NCI-H1105 (cell line): ENCODE measurements at regions not wholly inside any gene's neighbourhood (a gene's known extent, or its start where the extent isn't known, plus 50 kb on each side); places are given as distances from the start of the nearest gene placed in this dataset.

Experiments
- DNase-seq: peaks from one replicate; lab custom pipeline; 2025; lab: John Stamatoyannopoulos, UW

DNA sequence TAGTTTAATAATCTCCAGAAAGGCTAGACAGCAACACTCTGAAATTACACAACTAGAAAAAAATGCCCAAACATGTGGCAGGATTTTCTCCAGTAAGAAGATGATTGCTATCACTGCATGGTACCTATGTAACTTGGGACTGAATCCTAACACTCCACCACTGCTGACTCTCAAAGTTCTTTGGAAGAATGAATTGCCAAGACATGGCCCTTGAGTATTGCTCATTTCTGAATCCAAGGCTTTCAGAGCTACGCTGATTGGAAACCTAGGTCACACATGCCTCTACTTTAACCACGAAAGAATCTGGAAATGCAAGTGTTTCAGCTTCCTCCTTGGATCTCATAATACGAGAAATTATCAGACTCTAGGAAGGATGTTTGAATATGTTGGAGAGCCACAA, 167.5 kb upstream of the CELF2 start:
- no peak for DNase-seq

DNA sequence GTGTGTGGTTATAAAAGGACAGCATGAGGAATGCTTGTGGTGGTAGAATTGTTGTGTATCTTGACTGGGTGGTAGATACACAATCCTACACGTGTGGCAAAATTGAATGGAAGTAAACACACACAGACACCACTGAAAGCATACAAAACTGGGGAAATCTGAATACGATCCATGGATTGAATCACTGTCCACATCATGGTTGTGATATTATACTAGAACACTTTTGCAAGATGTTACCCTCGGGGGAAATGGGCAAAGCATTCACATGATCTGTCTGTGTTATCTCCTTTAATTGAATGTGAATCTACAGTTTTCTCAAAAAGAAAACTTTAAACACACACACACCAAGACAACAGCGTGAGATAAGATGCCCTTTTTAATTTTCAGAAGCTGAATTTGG, 165.2 kb upstream of the CELF2 start:
- DNase-seq: no peak

- no peak for DNase-seq
Observed at GRCh38 chr10:10853954-10854353, 163.7 kb upstream of the CELF2 start.

DNA sequence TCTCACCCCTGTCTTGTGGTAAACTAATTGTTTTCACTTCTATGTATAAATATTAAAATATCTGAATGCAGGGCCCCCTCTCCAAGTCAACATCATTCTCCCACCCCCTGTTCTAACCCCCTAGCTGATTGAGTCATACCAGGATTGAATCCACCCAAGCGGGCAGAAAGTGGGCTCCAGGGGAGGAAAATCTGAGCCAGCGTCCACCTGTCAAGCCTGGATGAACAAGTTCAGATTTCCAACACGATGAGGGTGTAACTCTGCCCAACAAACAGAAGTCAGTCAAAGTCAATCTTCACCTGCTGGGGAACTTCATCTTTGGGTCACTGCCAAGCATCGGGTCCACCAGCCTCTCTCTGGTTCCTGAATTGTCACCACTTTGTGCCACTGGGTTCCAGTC, 162.9 kb upstream of the CELF2 start:
- no peak for DNase-seq

DNA sequence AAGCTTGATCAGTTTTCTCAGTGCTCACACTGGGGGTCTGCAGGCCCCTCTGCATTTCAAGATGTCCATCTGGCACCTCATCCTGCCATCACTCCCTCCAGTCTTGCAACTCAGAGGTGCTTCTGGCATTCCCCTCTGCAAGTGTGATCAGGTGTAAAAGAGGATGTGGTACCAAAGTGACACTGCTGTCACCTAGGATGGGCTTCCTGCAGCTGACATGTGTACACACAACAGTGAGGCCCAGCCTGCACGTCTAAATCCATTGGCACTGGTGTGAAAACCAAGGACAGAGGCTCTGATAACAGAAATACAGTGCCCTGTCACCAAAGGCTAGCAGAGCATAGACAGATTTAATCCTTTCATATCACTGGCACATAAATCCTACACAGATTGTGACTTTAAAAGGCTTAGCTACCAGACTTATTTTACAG, 162.5 kb upstream of the CELF2 start:
- DNase-seq: no peak

GRCh38 chr10:10860455-10860976, 157.2 kb upstream of the CELF2 start:
- DNase-seq: no peak

DNA sequence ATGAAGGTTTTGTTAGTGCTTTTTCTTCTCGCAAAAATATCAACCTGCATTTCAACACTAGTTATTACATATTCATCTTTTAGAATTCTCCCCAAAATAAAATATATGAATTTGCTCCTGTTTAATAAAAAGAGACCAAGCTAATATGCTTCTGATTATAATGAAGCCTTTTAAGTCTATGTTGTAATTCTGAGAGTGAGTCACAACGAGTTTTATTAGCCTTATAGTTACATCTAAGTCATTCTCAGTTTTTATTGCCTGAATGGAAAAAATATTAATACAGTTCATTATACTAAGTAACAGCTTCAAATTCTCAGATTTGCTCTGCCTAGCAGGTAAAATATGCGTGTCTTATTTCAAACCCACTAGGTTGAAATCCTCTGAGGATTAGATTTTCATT, 152.4 kb upstream of the CELF2 start:
- no peak for DNase-seq

DNA sequence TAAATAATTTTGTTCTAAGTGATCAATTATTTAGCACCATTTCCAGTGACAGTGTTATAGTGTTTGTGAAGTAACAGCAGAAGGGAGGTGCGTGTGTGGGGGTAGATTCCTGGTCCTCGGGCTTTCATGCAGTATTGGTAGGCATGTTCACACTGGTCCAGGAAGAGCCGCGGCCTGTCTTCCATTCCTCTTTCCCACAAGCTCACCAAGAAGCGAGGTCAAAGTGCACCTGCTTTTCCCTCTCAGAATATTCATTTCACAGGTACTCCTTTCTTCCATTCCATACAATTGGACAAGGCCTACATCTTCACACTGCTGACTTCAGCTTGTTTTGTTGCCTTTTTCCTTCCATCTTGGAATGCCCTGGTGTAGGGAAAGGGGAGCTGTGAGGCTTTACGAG, 151.8 kb upstream of the CELF2 start:
- DNase-seq: no peak

DNA sequence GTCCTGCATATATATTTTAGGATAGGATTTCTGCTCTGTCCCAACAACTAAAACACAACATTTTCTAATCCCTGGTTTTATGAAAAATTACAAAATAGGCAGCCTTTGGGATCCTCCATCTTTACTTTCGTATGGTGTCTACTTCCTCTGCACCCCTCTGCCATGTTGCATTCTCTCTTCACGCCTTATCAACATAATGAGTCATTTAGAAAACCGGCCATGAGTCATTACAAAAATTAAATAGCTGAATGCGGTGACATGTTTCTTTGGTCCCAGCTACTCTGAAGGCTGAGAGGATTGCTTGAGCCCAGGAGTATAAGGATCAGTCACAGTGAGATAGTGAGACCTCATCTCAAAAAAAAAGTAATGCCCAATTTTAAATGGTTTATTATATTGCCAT, 148.1 kb upstream of the CELF2 start:
- no peak for DNase-seq

DNA sequence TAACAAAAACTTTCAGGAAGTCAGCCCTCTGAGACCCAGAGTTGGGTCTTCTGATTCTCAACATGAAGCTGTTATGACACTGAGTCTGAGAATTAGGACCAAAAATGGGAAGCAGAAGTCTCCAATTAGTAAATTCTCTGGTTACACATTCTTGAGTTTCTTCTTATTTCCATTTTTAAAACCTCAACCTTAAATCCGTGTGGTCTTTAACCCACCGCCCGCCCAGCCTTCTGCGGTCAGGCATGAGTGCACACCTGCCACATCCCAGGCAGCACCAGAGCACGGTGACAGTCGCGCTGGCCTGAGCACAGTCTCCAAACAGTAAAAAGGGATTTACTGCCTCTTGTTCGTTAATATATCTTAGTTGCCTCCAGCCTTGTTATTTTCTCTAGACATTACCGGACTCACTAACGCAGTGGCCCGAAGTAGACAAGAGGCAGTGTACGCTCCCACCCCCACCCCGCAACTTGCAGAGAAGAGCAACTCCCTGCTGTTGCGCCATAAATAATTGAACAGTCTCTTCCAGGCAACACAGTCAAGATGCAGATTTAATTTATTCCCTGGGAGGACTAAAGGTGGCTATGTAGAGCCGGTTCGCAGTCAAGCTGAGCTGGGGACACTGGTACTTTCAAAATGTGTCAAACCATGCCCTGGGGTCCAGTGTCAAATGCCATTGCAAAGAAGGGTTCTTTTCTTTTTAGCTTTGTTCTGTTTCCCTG, 147.0 kb upstream of the CELF2 start:
- no peak for DNase-seq

DNA sequence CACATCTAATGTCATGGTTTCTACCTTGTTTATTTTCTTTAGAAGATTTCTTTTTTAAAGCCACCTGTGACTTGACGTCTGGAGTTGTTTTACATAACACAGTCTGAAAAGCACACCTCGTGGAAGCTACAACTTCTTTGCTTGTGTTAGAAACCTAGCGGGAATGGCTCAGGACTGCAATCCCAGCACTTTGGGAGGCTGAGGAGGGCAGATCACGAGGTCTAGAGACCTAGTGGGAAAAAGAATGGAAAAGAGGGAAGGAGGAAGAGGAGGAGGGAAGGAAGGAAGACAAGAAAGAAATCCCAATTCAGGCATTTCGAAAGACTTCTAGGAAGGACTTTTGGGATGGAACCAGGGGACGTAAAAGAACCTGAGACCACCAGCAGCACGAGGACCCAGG, 146.3 kb upstream of the CELF2 start:
- no peak for DNase-seq

DNA sequence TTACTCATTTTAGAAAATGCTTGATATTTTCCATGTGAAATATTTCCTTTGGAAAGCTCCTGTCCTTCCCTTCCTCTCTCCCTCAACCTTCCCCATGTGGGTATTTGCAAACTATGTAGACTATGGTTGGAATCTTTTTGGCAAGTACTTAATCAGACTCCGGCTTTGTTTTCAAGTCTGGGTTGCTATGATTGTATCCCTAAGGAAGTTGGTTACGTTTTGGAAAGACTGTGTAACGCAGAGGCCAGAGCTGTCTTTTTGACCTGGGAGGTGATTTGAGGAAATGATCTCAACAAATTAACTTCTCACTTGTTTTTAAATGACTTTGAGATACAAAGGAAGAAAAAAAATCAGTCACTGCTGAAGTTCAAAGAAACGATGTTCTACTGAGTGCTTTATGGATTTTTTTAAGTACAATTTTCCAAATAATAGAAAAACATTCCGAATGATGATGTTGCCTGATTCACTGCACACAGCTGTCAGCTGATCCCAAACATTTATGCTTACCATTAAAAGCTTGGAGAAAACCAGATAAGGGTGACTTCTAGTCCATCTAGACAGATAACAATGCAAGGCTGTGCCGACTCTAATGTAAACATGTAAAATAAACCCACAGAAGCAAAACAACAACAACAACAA, 145.5 kb upstream of the CELF2 start:
- no peak for DNase-seq

DNA sequence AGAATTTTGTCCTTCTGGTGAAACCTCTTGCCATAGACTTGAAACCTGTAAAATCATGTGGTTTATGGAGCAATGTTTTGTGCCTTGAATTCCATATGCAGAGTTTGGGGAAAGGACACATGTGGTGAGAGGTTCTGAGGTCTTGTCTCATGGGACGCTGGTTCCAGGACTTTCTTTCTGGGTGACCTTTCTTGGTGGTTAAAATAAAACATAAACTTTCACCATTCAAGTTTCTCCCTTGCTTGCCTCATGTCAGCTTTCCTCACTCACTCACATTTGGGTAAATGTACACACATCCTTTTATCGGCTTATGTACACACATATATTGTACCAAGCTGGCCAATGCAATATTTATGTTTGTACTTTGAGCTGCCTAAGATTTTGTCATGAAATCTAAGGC, 144.9 kb upstream of the CELF2 start:
- DNase-seq: no peak

GRCh38 chr10:10873289-10873688, 144.4 kb upstream of the CELF2 start:
- no peak for DNase-seq

GRCh38 chr10:10873915-10874314, 143.8 kb upstream of the CELF2 start:
- no peak for DNase-seq

GRCh38 chr10:10878963-10879362, 138.7 kb upstream of the CELF2 start:
- no peak for DNase-seq

- DNase-seq: no peak
Observed at GRCh38 chr10:10881117-10881813, 136.4 kb upstream of the CELF2 start.

DNA sequence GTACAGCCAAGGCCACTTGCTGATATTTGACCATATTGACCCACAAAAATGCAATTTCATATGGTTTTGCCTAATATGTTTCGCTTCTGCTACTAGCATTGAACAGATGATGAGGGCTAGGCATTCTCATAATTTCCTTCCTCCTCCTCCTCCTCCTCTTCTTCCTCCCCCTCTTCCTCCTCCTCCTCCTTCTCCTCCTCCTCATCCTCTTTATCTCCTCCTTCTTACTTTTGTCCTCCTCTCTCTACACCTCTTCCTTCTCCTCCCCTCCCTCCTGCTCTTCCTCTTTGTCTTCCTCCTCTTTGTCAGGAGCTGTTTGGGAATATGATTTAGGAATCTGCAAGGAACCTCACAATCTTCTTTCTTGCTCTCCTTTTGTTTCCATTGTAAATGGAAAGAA, 133.9 kb upstream of the CELF2 start:
- no peak for DNase-seq

GRCh38 chr10:10886861-10887531, 130.7 kb upstream of the CELF2 start:
- no peak for DNase-seq

- DNase-seq: no peak
Observed at GRCh38 chr10:10891124-10892082, 126.3 kb upstream of the CELF2 start.

GRCh38 chr10:10892290-10892875, 125.3 kb upstream of the CELF2 start:
- DNase-seq: no peak
